ENCODE measurements at regions not wholly inside any gene's neighbourhood (a gene's known extent, or its start where the extent isn't known, plus 50 kb on each side); places are given as distances from the start of the nearest gene placed in this dataset.
"Not testable (repeated sequence)": the region's sequence is repeated elsewhere in the genome, so short reads cannot be mapped to it uniquely, and the experiment has no call there.

GRCh38 chrX:943035-943434 is 269.4 kb downstream of the CRLF2 start:
- no peak for DNase-seq

GRCh38 chrX:940691-941090 is 271.8 kb downstream of the CRLF2 start:
- no peak for DNase-seq

- DNase-seq, result no peak
Measured at GRCh38 chrX:936979-937769, 275.3 kb downstream of the CRLF2 start.

GRCh38 chrX:933611-934010 is 278.8 kb downstream of the CRLF2 start:
- DNase-seq, result no peak

GRCh38 chrX:928606-929005 is 283.8 kb downstream of the CRLF2 start:
- DNase-seq, result no peak

- no peak for DNase-seq
Measured at GRCh38 chrX:926991-927390, 285.5 kb downstream of the CRLF2 start.

- no peak for DNase-seq
Measured at GRCh38 chrX:926070-926469, 286.4 kb downstream of the CRLF2 start.

GRCh38 chrX:925652-926061 is 286.8 kb downstream of the CRLF2 start:
- DNase-seq, result no peak

- DNase-seq, result no peak
Measured at GRCh38 chrX:925094-925493, 287.4 kb downstream of the CRLF2 start.

- no peak for DNase-seq
Measured at GRCh38 chrX:924017-924416, 288.4 kb downstream of the CRLF2 start.

- no peak for DNase-seq
Measured at GRCh38 chrX:920234-920799, 289.7 kb downstream of the SHOX start.

- no peak for DNase-seq
Measured at GRCh38 chrX:916230-916599, 285.6 kb downstream of the SHOX start.

GRCh38 chrX:915427-916229 is 285.0 kb downstream of the SHOX start:
- no peak for DNase-seq

GRCh38 chrX:914206-914605 is 283.6 kb downstream of the SHOX start:
- no peak for DNase-seq

GRCh38 chrX:912677-913076 is 282.1 kb downstream of the SHOX start:
- DNase-seq, result no peak

GRCh38 chrX:909068-909467 is 278.5 kb downstream of the SHOX start:
- DNase-seq, result not testable (repeated sequence)

GRCh38 chrX:906586-906985 is 276.0 kb downstream of the SHOX start:
- no peak for DNase-seq

- DNase-seq, result no peak
Measured at GRCh38 chrX:905848-906566, 275.4 kb downstream of the SHOX start.

- DNase-seq, result no peak
Measured at GRCh38 chrX:903116-903515, 272.5 kb downstream of the SHOX start.

GRCh38 chrX:896256-896655 is 265.7 kb downstream of the SHOX start:
- DNase-seq, result no peak

- no peak for DNase-seq
Measured at GRCh38 chrX:889966-890651, 259.5 kb downstream of the SHOX start.

GRCh38 chrX:887724-888123 is 257.1 kb downstream of the SHOX start:
- not testable (repeated sequence) for DNase-seq

- no peak for DNase-seq
Measured at GRCh38 chrX:883588-883987, 253.0 kb downstream of the SHOX start.

All from NCI-H510A (cell line).